GM12878 (cell line): ENCODE measurements at regions not wholly inside any gene's neighbourhood (a gene's known extent, or its start where the extent isn't known, plus 50 kb on each side); places are given as distances from the start of the nearest gene placed in this dataset.

Experiments
- CTCF ChIP-seq, 3 experiments: IDR thresholded peaks in 2 of 3; conservative IDR thresholded peaks in 1 of 3; 2 replicates each; pipeline ENCODE4 v1.5.1; 2011; ENCODE audit warnings: low read depth in 3 of 3, low read length in 3 of 3, mild to moderate bottlenecking in 3 of 3, control low read depth in 2 of 3, moderate library complexity in 2 of 3, inconsistent platforms in 1 of 3, mixed read lengths in 1 of 3; ENCODE audit not compliant: control insufficient read depth in 2 of 3, insufficient read depth in 1 of 3; ENCODE audit errors: extremely low read depth in 1 of 3
- POLR2AphosphoS5 ChIP-seq: IDR thresholded peaks from 2 replicates; pipeline ENCODE4 v1.6.1; 2011; ENCODE audit warnings: mild to moderate bottlenecking, low read length, inconsistent platforms
- SKIL ChIP-seq: fragments of 450-650 bp; IDR thresholded peaks from 2 replicates; pipeline ENCODE4 v1.6.1; 2017; ENCODE audit warnings: mild to moderate bottlenecking, low read depth, inconsistent platforms; ENCODE audit not compliant: poor library complexity, severe bottlenecking
- USF1 ChIP-seq: IDR thresholded peaks from 2 replicates; pipeline ENCODE4 v1.6.1; 2011; ENCODE audit warnings: borderline replicate concordance, low read depth, mild to moderate bottlenecking, moderate library complexity, mixed read lengths, low read length; ENCODE audit not compliant: insufficient read depth; ENCODE audit errors: extremely low read length
- ZNF687 ChIP-seq: fragments of 450-650 bp; IDR thresholded peaks from 2 replicates; pipeline ENCODE4 v1.6.1; 2017; ENCODE audit warnings: mild to moderate bottlenecking, moderate library complexity

- TF ChIP-seq CTCF (IDR thresholded peaks at IDR 0.05 in 2 of 3, conservative IDR thresholded peaks at IDR 0.05 in 1 of 3; ENCODE audit: control insufficient read depth in 2 of 3, extremely low read depth in 1 of 3, insufficient read depth in 1 of 3, low read depth in 3 of 3, low read length in 3 of 3) (no peak), USF1 (no peak), POLR2AphosphoS5 (no peak), SKIL (no peak), ZNF687 (no peak)
These were observed 72.2 kb downstream of the RPLP1 start for GRCh38 chr15:69524814-69525213.
